H1 (cell line): ENCODE measurements at regions not wholly inside any gene's neighbourhood (a gene's known extent, or its start where the extent isn't known, plus 50 kb on each side); places are given as distances from the start of the nearest gene placed in this dataset.

ENCODE experiments used
- CTCF ChIA-PET: fragments of 300-600 bp; sonication (Branson Sonifier 250); formaldehyde crosslinking; loops from one replicate; lab custom pipeline; 2021; ENCODE audit not compliant: partially characterized antibody; lab: Charles Lee
- POLR2A ChIA-PET: fragments of 300-600 bp; sonication (Branson Sonifier 250); formaldehyde crosslinking; loops from one replicate; lab custom pipeline; 2021; ENCODE audit warnings: inconsistent platforms; ENCODE audit not compliant: partially characterized antibody; lab: Charles Lee
- DNase-seq, 2 experiments: peaks; one replicate each; pipeline versions ENCODE4 v3.0.0 to v3.0.0-alpha.2; 2010 to 2022; ENCODE audit warnings: low spot score in 2 of 2, low read depth in 1 of 2, mixed read lengths in 1 of 2
- FAIRE-seq: peaks from 2 replicates; lab custom pipeline; 2011; peaks lifted over from hg19 to GRCh38; lab: Jason Lieb, UNC
- H2AFZ ChIP-seq: 2 replicates; pipeline ENCODE4 v1.8.1; 2012; ENCODE audit warnings: low read length, inconsistent platforms
- H2AK5ac ChIP-seq: 2 replicates; pipeline ENCODE4 v1.6.1; 2013; ENCODE audit warnings: low read depth, low read length
- H2BK120ac ChIP-seq: replicated peaks from 2 replicates; pipeline ENCODE3; 2013; ENCODE audit warnings: low read depth, low read length, inconsistent platforms
- H2BK12ac ChIP-seq: 2 replicates; pipeline ENCODE4 v1.6.1; 2013; ENCODE audit warnings: low read depth, low read length
- H2BK15ac ChIP-seq: 2 replicates; pipeline ENCODE4 v1.6.1; 2013; ENCODE audit warnings: low read length
- H2BK20ac ChIP-seq: 2 replicates; pipeline ENCODE4 v1.6.1; 2013; ENCODE audit warnings: low read length
- H2BK5ac ChIP-seq: 2 replicates; pipeline ENCODE4 v1.6.1; 2013; ENCODE audit warnings: low read depth, low read length
- H3K14ac ChIP-seq: 2 replicates; pipeline ENCODE4 v1.6.1; 2013; ENCODE audit warnings: inconsistent platforms; ENCODE audit not compliant: insufficient read length
- H3K18ac ChIP-seq: 2 replicates; pipeline ENCODE4 v1.6.1; 2013; ENCODE audit warnings: low read length; ENCODE audit errors: extremely low read depth
- H3K23ac ChIP-seq: 2 replicates; pipeline ENCODE4 v1.6.1; 2013; ENCODE audit warnings: inconsistent platforms; ENCODE audit not compliant: insufficient read length
- H3K23me2 ChIP-seq: 2 replicates; pipeline ENCODE4 v1.6.1; 2013; ENCODE audit warnings: low read depth, low read length
- H3K27ac ChIP-seq: 2 replicates; pipeline ENCODE4 v1.6.1; 2011; ENCODE audit warnings: low read depth, low read length, inconsistent platforms
- H3K27me3 ChIP-seq, 4 experiments: replicated peaks in 1 of 4; 1 replicate in 1 of 4; 2 replicates in 3 of 4; pipeline versions ENCODE4 v1.6.1 to v1.8.1; 2011 to 2013; ENCODE audit warnings: low read length in 3 of 4, mild to moderate bottlenecking in 3 of 4, inconsistent platforms in 2 of 4, mixed read lengths in 2 of 4, moderate library complexity in 1 of 4; ENCODE audit not compliant: control insufficient read depth in 3 of 4, insufficient read depth in 3 of 4; ENCODE audit errors: extremely low read depth in 1 of 4
- H3K36me3 ChIP-seq, 4 experiments: 2 replicates each; pipeline versions ENCODE4 v1.6.1 to v1.8.1; 2011 to 2013; ENCODE audit warnings: mild to moderate bottlenecking in 4 of 4, low read length in 3 of 4, moderate library complexity in 2 of 4, control low read depth in 1 of 4, inconsistent platforms in 1 of 4; ENCODE audit not compliant: insufficient read depth in 4 of 4, control insufficient read depth in 2 of 4
- H3K4ac ChIP-seq: replicated peaks from 2 replicates; pipeline ENCODE3; 2013; ENCODE audit warnings: low read length, low read depth, mixed read lengths, inconsistent platforms; ENCODE audit not compliant: insufficient read length
- H3K4me1 ChIP-seq, 4 experiments: replicated peaks in 1 of 4; 1 replicate in 1 of 4; 2 replicates in 3 of 4; pipeline versions ENCODE4 v1.6.1 to v1.8.1; 2011 to 2013; ENCODE audit warnings: low read length in 3 of 4, inconsistent platforms in 2 of 4, mixed read lengths in 1 of 4; ENCODE audit not compliant: insufficient read depth in 4 of 4, control insufficient read depth in 3 of 4
- H3K4me2 ChIP-seq, 2 experiments: 2 replicates each; pipeline versions ENCODE4 v1.6.1 to v1.8.1; 2011 to 2013; ENCODE audit warnings: low read depth in 2 of 2, low read length in 2 of 2, control low read depth in 1 of 2, inconsistent platforms in 1 of 2, mild to moderate bottlenecking in 1 of 2; ENCODE audit not compliant: insufficient read depth in 1 of 2
- H3K4me3 ChIP-seq, 4 experiments: fragments of 200-600, 300-600 bp in 1 of 4; sonication (generic), shearing (Covaris generic), sonication (Bioruptor Twin) in 1 of 4; 2 replicates each; pipeline versions ENCODE4 v1.5.1 to v1.8.1; 2011 to 2016; ENCODE audit warnings: low read length in 4 of 4, low read depth in 3 of 4, control low read depth in 2 of 4, inconsistent platforms in 2 of 4, mild to moderate bottlenecking in 2 of 4, mixed read lengths in 1 of 4, moderate library complexity in 1 of 4; ENCODE audit not compliant: insufficient read depth in 2 of 4; ENCODE audit errors: extremely low read depth in 1 of 4
- H3K56ac ChIP-seq: replicated peaks from 2 replicates; pipeline ENCODE3; 2013; ENCODE audit warnings: low read depth, mild to moderate bottlenecking, mixed read lengths, low read length, inconsistent platforms; ENCODE audit not compliant: insufficient read length
- H3K79me1 ChIP-seq: 2 replicates; pipeline ENCODE4 v1.6.1; 2013; ENCODE audit warnings: low read depth, low read length, control low read depth
- H3K79me2 ChIP-seq, 2 experiments: 2 replicates each; pipeline versions ENCODE4 v1.6.1 to v1.8.1; 2012 to 2013; ENCODE audit warnings: low read length in 2 of 2, mild to moderate bottlenecking in 2 of 2, inconsistent platforms in 1 of 2; ENCODE audit not compliant: insufficient read depth in 2 of 2, control insufficient read depth in 1 of 2
- H3K9ac ChIP-seq, 4 experiments: replicated peaks in 1 of 4; 1 replicate in 1 of 4; 2 replicates in 3 of 4; pipeline versions ENCODE4 v1.6.1 to v1.8.1; 2011 to 2013; ENCODE audit warnings: low read depth in 3 of 4, low read length in 3 of 4, control low read depth in 2 of 4, mild to moderate bottlenecking in 2 of 4, moderate library complexity in 2 of 4, inconsistent platforms in 1 of 4; ENCODE audit errors: extremely low read depth in 1 of 4
- H3K9me3 ChIP-seq, 2 experiments: 2 replicates each; pipeline versions ENCODE4 v1.6.1 to v1.8.1; 2012 to 2013; ENCODE audit warnings: mild to moderate bottlenecking in 2 of 2, moderate library complexity in 2 of 2, control low read depth in 1 of 2, inconsistent platforms in 1 of 2, low read depth in 1 of 2, low read length in 1 of 2, mixed read lengths in 1 of 2; ENCODE audit not compliant: insufficient read depth in 2 of 2
- H4K20me1 ChIP-seq, 2 experiments: replicated peaks in 1 of 2; 2 replicates each; pipeline versions ENCODE3 to v1.8.1; 2011 to 2013; ENCODE audit warnings: inconsistent platforms in 2 of 2, low read length in 2 of 2, mild to moderate bottlenecking in 1 of 2; ENCODE audit not compliant: insufficient read depth in 2 of 2, control insufficient read depth in 1 of 2
- H4K5ac ChIP-seq: 2 replicates; pipeline ENCODE4 v1.6.1; 2013; ENCODE audit warnings: low read length, low read depth, mixed read lengths, inconsistent platforms; ENCODE audit not compliant: insufficient read length
- H4K8ac ChIP-seq: 2 replicates; pipeline ENCODE4 v1.8.0; 2013; ENCODE audit warnings: mild to moderate bottlenecking, moderate library complexity, low read length, inconsistent platforms; ENCODE audit not compliant: insufficient read depth; ENCODE audit errors: extremely low read depth
- H4K91ac ChIP-seq: replicated peaks from 2 replicates; pipeline ENCODE3; 2013; ENCODE audit warnings: low read length, mixed read lengths, inconsistent platforms; ENCODE audit not compliant: insufficient read length
- BCL11A ChIP-seq, 2 experiments: IDR thresholded peaks; one replicate each; pipeline ENCODE4 v1.6.1; 2011; ENCODE audit warnings: low read depth in 2 of 2, low read length in 2 of 2, mild to moderate bottlenecking in 2 of 2
- EP300 ChIP-seq, 2 experiments: IDR thresholded peaks; 1 replicate in 1 of 2; 2 replicates in 1 of 2; pipeline ENCODE4 v1.6.1; 2011 to 2012; ENCODE audit warnings: low read depth in 2 of 2, low read length in 2 of 2, mild to moderate bottlenecking in 2 of 2, borderline replicate concordance in 1 of 2, inconsistent platforms in 1 of 2, moderate library complexity in 1 of 2
- HDAC2 ChIP-seq, 2 experiments: fragments of 300-600 bp in 1 of 2; sonication (generic) in 1 of 2; IDR thresholded peaks; 2 replicates each; pipeline ENCODE4 v1.6.1; 2011 to 2012; ENCODE audit warnings: low read depth in 2 of 2, low read length in 2 of 2, mild to moderate bottlenecking in 2 of 2, moderate library complexity in 2 of 2, borderline replicate concordance in 1 of 2, inconsistent platforms in 1 of 2
- JUND ChIP-seq: IDR thresholded peaks from 2 replicates; pipeline ENCODE4 v1.6.1; 2011; ENCODE audit warnings: mild to moderate bottlenecking, improper control_type of control experiment, low read length
- POLR2A ChIP-seq, 2 experiments: IDR thresholded peaks; 1 replicate in 1 of 2; 2 replicates in 1 of 2; pipeline ENCODE4 v1.6.1; 2011; ENCODE audit warnings: low read depth in 2 of 2, low read length in 2 of 2, mild to moderate bottlenecking in 2 of 2; ENCODE audit errors: control extremely low read depth in 1 of 2
- RFX5 ChIP-seq: IDR thresholded peaks from 2 replicates; pipeline ENCODE4 v1.6.1; 2011; ENCODE audit warnings: low read depth, low read length, improper control_type of control experiment, borderline replicate concordance
- RNF2 ChIP-seq: fragments of 200-900, 300-1000 bp; sonication (generic); IDR thresholded peaks from 2 replicates; pipeline ENCODE4 v1.7.1; 2016; ENCODE audit warnings: borderline replicate concordance, low read depth, mild to moderate bottlenecking, antibody characterized with exemption, low read length; ENCODE audit not compliant: poor library complexity, severe bottlenecking; ENCODE audit errors: missing control alignments
- SIRT6 ChIP-seq: IDR thresholded peaks from one replicate; pipeline ENCODE4 v1.7.1; 2012; ENCODE audit warnings: low read length, inconsistent platforms
- SP1 ChIP-seq: IDR thresholded peaks from 2 replicates; pipeline ENCODE4 v1.6.1; 2011; ENCODE audit warnings: low read depth, low read length
- SP2 ChIP-seq: IDR thresholded peaks from 2 replicates; pipeline ENCODE4 v1.6.1; 2012; ENCODE audit warnings: mild to moderate bottlenecking, low read length, inconsistent platforms
- TBP ChIP-seq: IDR thresholded peaks from 2 replicates; pipeline ENCODE4 v1.6.1; 2011; ENCODE audit warnings: low read depth, low read length, improper control_type of control experiment
- TCF12 ChIP-seq: IDR thresholded peaks from 2 replicates; pipeline ENCODE4 v1.6.1; 2011; ENCODE audit warnings: low read depth, mild to moderate bottlenecking, low read length
- YY1 ChIP-seq: IDR thresholded peaks from 2 replicates; pipeline ENCODE4 v1.6.1; 2011; ENCODE audit warnings: low read depth, mild to moderate bottlenecking, low read length
- ZNF274 ChIP-seq: IDR thresholded peaks from 2 replicates; pipeline ENCODE4 v1.7.0; 2012; ENCODE audit warnings: low read length, borderline replicate concordance; ENCODE audit errors: extremely low read depth
- WGBS, 2 experiments: shearing (Covaris generic) in 1 of 2; methylation state at CpG; one replicate each; pipeline versions ENCODE4 v1.1.6 to v1.1.7; 2013 to 2015; ENCODE audit warnings: low lambda C conversion rate in 2 of 2, mixed read lengths in 2 of 2, inconsistent platforms in 1 of 2, low coverage in 1 of 2, missing lambda C conversion rate in 1 of 2; ENCODE audit not compliant: insufficient replicate concordance in 2 of 2, insufficient coverage in 1 of 2, insufficient read length in 1 of 2; ENCODE audit errors: extremely low coverage in 1 of 2, missing lambda C conversion rate in 1 of 2; 5-methylcytosine and 5-hydroxymethylcytosine counted together

DNA sequence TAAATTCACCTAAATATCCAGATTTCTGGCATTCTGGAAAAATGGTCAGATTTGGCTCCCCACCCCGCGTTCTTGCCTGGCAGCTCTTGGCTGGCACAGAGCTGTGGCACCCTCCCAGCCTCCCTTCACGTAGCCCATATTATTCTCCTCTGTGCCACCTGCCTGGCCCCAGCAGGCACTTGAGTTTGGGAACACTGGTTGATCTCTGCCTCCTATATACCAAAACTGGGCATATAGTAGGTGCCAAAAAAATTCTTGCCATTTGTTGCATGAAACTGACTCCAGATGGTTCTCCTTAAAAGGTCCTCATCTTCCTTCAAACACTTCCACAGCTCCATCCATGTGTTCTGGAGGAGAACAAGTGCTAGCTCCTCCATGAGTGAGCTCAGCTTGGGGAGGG lies 167.0 kb downstream of the RPS24 start:
- Histone ChIP-seq H2BK5ac (no peak overlapping the region), H3K79me1 (no peaks in the 10 kb centered on the region), H3K27ac (no peak overlapping the region), H4K8ac (no peak overlapping the region; the same call in 1 of the 2 replicates), H3K9me3 (no peaks in the 10 kb centered on the region), H3K4ac (no peak overlapping the region), H3K27me3 (no peaks in the 10 kb centered on the region; a peak in 1 of 7 replicates), H2AK5ac (no peak overlapping the region), H3K56ac (no peak overlapping the region), H3K14ac (no peak overlapping the region), H3K23ac (no peak overlapping the region), H2AFZ (no peak overlapping the region), H4K5ac (no peak overlapping the region), H3K18ac (no peak overlapping the region), H4K91ac (no peak overlapping the region), H2BK120ac (no peak overlapping the region), H3K9ac (no peak overlapping the region), H2BK15ac (no peak overlapping the region), H3K23me2 (peaks cover 4% of the 10 kb centered on the region; the same call in 1 of the 2 replicates), H4K20me1 (peaks cover 0 to 2% of the 10 kb centered on the region in 2 experiments), H3K4me3 (no peak overlapping the region), H2BK20ac (no peak overlapping the region), H3K4me2 (no peak overlapping the region), H3K36me3 (no peaks in the 10 kb centered on the region; a peak in 1 of 8 replicates), H3K79me2 (no peaks in the 10 kb centered on the region), H2BK12ac (no peak overlapping the region), H3K4me1 (no peaks in the 10 kb centered on the region)
- ChIA-PET CTCF (no interaction called here), POLR2A (no interaction called here)
- DNase-seq (no peak), FAIRE-seq (no peak)
- WGBS, 2 experiments: 87% methylated on average over 3 of the region's 3 CpGs; no CpG with 5 or more reads in 1 of the 2 experiments
- TF ChIP-seq SIRT6: no peak
- TF ChIP-seq BCL11A (IDR thresholded peaks at IDR 0.05; ENCODE audit: low read depth in 2 of 2, low read length in 2 of 2): no peak
- no peak for TF ChIP-seq ZNF274
- no peak for TF ChIP-seq SP1
- TF ChIP-seq EP300 (IDR thresholded peaks at IDR 0.05; ENCODE audit: borderline replicate concordance in 1 of 2, low read depth in 2 of 2, low read length in 2 of 2): no peak
- TF ChIP-seq POLR2A (IDR thresholded peaks at IDR 0.05; ENCODE audit: control extremely low read depth in 1 of 2, low read depth in 2 of 2, low read length in 2 of 2): no peak
- TF ChIP-seq RNF2: no peak
- TF ChIP-seq YY1: no peak
- no peak for TF ChIP-seq TBP
- no peak for TF ChIP-seq SP2
- TF ChIP-seq TCF12: no peak
- TF ChIP-seq JUND: no peak
- TF ChIP-seq HDAC2 (IDR thresholded peaks at IDR 0.05; ENCODE audit: borderline replicate concordance in 1 of 2, low read depth in 2 of 2, low read length in 2 of 2): no peak
- no peak for TF ChIP-seq RFX5
